HG03280 (cell line): ENCODE measurements at regions not wholly inside any gene's neighbourhood (a gene's known extent, or its start where the extent isn't known, plus 50 kb on each side); places are given as distances from the start of the nearest gene placed in this dataset.
"Not testable (repeated sequence)": the region's sequence is repeated elsewhere in the genome, so short reads cannot be mapped to it uniquely, and the experiment has no call there.

Experiments used
- ATAC-seq: cut with Tn5 transposase; IDR thresholded peaks from one replicate; pipeline ENCODE4 v1.9.1; 2021; ENCODE audit warnings: mild to moderate bottlenecking, moderate library complexity; ENCODE audit not compliant: unreplicated experiment

- ATAC-seq = no peak
These were observed 343.4 kb upstream of the PRICKLE1 start for GRCh38 chr12:42932936-42933335.

GRCh38 chr12:42926232-42926631 is 336.7 kb upstream of the PRICKLE1 start:
- ATAC-seq = no peak

GRCh38 chr12:42924482-42924881 is 334.9 kb upstream of the PRICKLE1 start:
- ATAC-seq = no peak

GRCh38 chr12:42923583-42923982 is 334.0 kb upstream of the PRICKLE1 start:
- no peak for ATAC-seq

GRCh38 chr12:42923156-42923555 is 333.6 kb upstream of the PRICKLE1 start:
- ATAC-seq = no peak

- no peak for ATAC-seq
These were observed 332.9 kb upstream of the PRICKLE1 start for GRCh38 chr12:42922505-42922850.

- ATAC-seq = no peak
These were observed 332.4 kb upstream of the PRICKLE1 start for GRCh38 chr12:42921741-42922504.

GRCh38 chr12:42919691-42920090 is 330.1 kb upstream of the PRICKLE1 start:
- ATAC-seq = no peak

GRCh38 chr12:42918443-42918842 is 328.9 kb upstream of the PRICKLE1 start:
- no peak for ATAC-seq

- no peak for ATAC-seq
These were observed 326.6 kb upstream of the PRICKLE1 start for GRCh38 chr12:42916143-42916542.

- ATAC-seq = no peak
These were observed 325.9 kb upstream of the PRICKLE1 start for GRCh38 chr12:42915426-42915825.

- ATAC-seq = no peak
These were observed 322.8 kb upstream of the PRICKLE1 start for GRCh38 chr12:42912367-42912766.

- ATAC-seq = no peak
These were observed 321.1 kb upstream of the PRICKLE1 start for GRCh38 chr12:42910656-42911055.

GRCh38 chr12:42908712-42909111 is 319.2 kb upstream of the PRICKLE1 start:
- ATAC-seq = no peak

- ATAC-seq = not testable (repeated sequence)
These were observed 317.3 kb upstream of the PRICKLE1 start for GRCh38 chr12:42906801-42907200.

GRCh38 chr12:42905419-42905705 is 315.8 kb upstream of the PRICKLE1 start:
- ATAC-seq = no peak

- ATAC-seq = no peak
These were observed 315.3 kb upstream of the PRICKLE1 start for GRCh38 chr12:42904683-42905418.

- no peak for ATAC-seq
These were observed 314.2 kb upstream of the PRICKLE1 start for GRCh38 chr12:42903736-42904135.

- no peak for ATAC-seq
These were observed 312.5 kb upstream of the PRICKLE1 start for GRCh38 chr12:42902001-42902400.

GRCh38 chr12:42893803-42894202 is 304.3 kb upstream of the PRICKLE1 start:
- no peak for ATAC-seq

- ATAC-seq = no peak
These were observed 303.4 kb upstream of the PRICKLE1 start for GRCh38 chr12:42892702-42893551.

GRCh38 chr12:42887657-42888056 is 298.1 kb upstream of the PRICKLE1 start:
- ATAC-seq = no peak
